A673 (cell line): ENCODE measurements at regions not wholly inside any gene's neighbourhood (a gene's known extent, or its start where the extent isn't known, plus 50 kb on each side); places are given as distances from the start of the nearest gene placed in this dataset.

Experiments used
- BruUV-seq: library from RNA; stranded (reverse); fragments of 400-500 nt; replicated peaks from 2 replicates; lab custom pipeline; 2021; lab: Mats Ljungman, UMichigan
- CTCF ChIA-PET: fragments of 300-600 bp; sonication (Branson Sonifier 250); formaldehyde crosslinking; loops from one replicate; lab custom pipeline; 2022; ENCODE audit warnings: antibody characterized with exemption; lab: Charles Lee
- POLR2A ChIA-PET: fragments of 300-600 bp; sonication (Branson Sonifier 250); formaldehyde crosslinking; loops from one replicate; lab custom pipeline; 2022; ENCODE audit warnings: antibody characterized with exemption; ENCODE audit not compliant: low non-redundant PET; lab: Charles Lee
- DNase-seq: peaks from one replicate; pipeline ENCODE4 v3.0.0-alpha.2; 2015; ENCODE audit warnings: low spot score
- H3K27ac ChIP-seq: fragments of 200-600 bp; sonication (generic); 2 replicates; pipeline ENCODE4 v1.5.1; 2016; ENCODE audit warnings: mixed run types, low read depth, mild to moderate bottlenecking, mixed read lengths, antibody characterized with exemption, low read length; ENCODE audit not compliant: poor library complexity, severe bottlenecking
- H3K27me3 ChIP-seq: fragments of 200-600 bp; sonication (generic); replicated peaks from 2 replicates; pipeline ENCODE4 v1.6.1; 2017; ENCODE audit warnings: mixed run types, low read depth, mild to moderate bottlenecking, mixed read lengths, antibody characterized with exemption, low read length; ENCODE audit not compliant: insufficient read depth, poor library complexity
- H3K36me3 ChIP-seq: fragments of 200-600 bp; sonication (generic); 2 replicates; pipeline ENCODE4 v1.6.1; 2016; ENCODE audit warnings: mixed run types, mild to moderate bottlenecking, mixed read lengths, antibody characterized with exemption, low read length; ENCODE audit not compliant: insufficient read depth, poor library complexity, severe bottlenecking
- H3K4me1 ChIP-seq: fragments of 200-600 bp; sonication (generic); 2 replicates; pipeline ENCODE4 v1.6.1; 2017; ENCODE audit warnings: mixed run types, mild to moderate bottlenecking, mixed read lengths, antibody characterized with exemption, low read length; ENCODE audit not compliant: insufficient read depth, poor library complexity, severe bottlenecking
- H3K4me3 ChIP-seq: fragments of 200-600 bp; sonication (generic); 2 replicates; pipeline ENCODE4 v1.5.1; 2016; ENCODE audit warnings: low read depth, mixed run types, mild to moderate bottlenecking, mixed read lengths, low read length; ENCODE audit not compliant: poor library complexity, severe bottlenecking
- H3K9me3 ChIP-seq: fragments of 200-600 bp; sonication (generic); 2 replicates; pipeline ENCODE4 v1.6.1; 2016; ENCODE audit warnings: mixed run types, low read depth, mild to moderate bottlenecking, mixed read lengths, antibody characterized with exemption, low read length; ENCODE audit not compliant: poor library complexity, severe bottlenecking
- EZH2 ChIP-seq: fragments of 200-600 bp; sonication (generic); IDR thresholded peaks from 2 replicates; pipeline ENCODE4 v1.6.1; 2017; ENCODE audit warnings: borderline replicate concordance, low read depth, mild to moderate bottlenecking, mixed read lengths, antibody characterized with exemption, low read length; ENCODE audit not compliant: poor library complexity, severe bottlenecking
- intact Hi-C: fragments of 100-400 bp; cut with micrococcal nuclease; formaldehyde crosslinking; loops from one replicate; pipeline ENCODE4 v1.10.0; 2022; ENCODE audit not compliant: unreplicated experiment
- TF ChIP-seq, protein P1 (sequence below): fragments of 300-800, 200-600 bp; sonication (generic); conservative IDR thresholded peaks from 2 replicates; pipeline ENCODE4 v1.5.1; 2017; ENCODE audit warnings: low read depth, mild to moderate bottlenecking, antibody characterized with exemption, low read length, moderate library complexity, mixed read lengths

DNA sequence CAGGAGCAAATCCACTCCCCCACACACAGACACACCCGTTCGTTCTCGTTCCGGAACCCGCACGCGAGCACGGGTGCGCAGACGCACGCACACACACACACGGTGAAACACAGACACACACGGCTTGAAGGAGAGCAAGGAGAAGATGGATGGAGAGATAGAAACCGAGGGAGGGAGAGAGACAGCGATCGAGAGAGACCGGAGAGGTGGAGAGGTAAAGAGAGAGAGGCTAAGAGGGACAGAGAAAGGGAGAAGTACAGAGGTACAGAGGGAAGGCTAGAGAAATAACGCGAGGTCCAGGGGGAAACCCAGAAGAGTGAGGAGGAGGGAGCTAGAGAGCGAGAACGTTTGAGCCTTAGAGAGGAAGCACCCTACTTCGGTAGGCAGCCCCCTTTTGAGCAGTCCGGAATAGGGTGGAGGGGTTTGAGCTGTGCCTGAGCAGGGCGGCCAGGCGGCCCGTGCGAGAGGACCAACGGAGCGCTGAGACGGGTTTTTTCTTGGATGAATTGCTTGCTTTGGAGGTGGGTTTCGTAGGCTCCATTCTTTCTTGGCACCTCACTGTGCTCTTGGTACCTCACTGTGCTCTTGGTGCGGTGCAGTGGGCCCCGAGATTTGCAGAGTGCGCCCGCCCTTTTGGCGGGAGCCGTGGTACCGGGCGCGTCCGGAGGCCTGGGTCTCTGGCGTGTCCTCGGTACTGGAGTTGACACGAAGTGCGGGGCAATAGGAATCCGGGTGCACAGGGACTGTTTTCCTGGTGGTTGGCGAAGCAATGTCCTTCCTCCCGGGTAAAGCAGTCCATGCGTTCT, 88.4 kb upstream of the RHOU start:
- Histone ChIP-seq H3K27me3 (peaks cover 13% of the 10 kb centered on the region), H3K27ac (no peak overlapping the region), H3K36me3 (no peaks in the 10 kb centered on the region), H3K4me3 (peak overlapping the region; percentile 42), H3K9me3 (no peaks in the 10 kb centered on the region), H3K4me1 (no peaks in the 10 kb centered on the region)
- POLR2A ChIA-PET: no interaction called here
- CTCF ChIA-PET: no interaction called here
- no peak for TF ChIP-seq EZH2
- TF ChIP-seq, protein P1, sequence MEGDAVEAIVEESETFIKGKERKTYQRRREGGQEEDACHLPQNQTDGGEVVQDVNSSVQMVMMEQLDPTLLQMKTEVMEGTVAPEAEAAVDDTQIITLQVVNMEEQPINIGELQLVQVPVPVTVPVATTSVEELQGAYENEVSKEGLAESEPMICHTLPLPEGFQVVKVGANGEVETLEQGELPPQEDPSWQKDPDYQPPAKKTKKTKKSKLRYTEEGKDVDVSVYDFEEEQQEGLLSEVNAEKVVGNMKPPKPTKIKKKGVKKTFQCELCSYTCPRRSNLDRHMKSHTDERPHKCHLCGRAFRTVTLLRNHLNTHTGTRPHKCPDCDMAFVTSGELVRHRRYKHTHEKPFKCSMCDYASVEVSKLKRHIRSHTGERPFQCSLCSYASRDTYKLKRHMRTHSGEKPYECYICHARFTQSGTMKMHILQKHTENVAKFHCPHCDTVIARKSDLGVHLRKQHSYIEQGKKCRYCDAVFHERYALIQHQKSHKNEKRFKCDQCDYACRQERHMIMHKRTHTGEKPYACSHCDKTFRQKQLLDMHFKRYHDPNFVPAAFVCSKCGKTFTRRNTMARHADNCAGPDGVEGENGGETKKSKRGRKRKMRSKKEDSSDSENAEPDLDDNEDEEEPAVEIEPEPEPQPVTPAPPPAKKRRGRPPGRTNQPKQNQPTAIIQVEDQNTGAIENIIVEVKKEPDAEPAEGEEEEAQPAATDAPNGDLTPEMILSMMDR: no peak
- no TSS peak for BruUV-seq
- peak; percentile 56 for DNase-seq
- intact Hi-C loops: no loop called here

DNA sequence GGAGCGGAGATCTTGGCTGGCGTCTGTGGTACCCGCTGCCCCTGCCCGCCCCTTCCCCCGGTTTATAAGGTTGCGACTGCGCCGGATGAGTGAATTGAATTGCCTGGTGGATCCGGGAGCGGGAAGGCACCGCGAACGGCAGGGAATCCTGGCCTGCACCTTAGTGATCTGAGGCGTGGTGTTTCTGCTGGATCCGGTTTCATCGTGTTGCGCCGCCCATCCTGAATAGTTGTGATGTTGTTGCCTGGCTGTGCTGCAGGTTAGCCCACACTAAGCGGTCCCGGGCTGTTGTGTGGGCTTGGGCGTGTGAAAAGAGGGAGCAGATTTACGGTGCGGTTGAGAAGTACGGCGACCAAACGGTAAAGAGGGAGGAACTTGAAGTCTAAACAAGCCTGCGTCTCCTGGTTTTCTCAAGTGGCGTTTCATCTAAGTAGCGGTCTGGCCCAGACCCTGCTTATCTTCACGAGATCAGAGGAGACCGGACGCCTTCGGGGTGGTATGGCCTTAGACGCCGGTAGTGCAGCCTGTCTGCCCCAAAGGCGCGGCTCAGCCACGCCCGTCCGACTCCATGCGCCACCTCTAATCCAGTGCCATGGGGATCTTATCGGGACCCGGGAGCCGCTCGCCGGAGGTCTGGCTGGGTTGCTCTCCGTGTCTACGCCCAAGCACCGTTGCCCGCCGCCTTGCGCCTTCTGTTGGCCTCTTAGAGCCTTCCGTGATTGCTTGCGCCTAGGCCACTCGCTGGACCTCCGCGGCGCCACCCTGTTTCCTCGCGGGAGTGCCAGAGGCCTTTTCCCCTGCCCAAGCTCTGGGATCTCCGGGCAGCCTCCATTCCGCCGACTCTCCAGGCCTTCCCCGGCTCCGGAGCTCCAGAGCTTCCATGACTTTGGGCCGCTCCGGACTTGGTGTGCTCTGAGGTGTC, 87.5 kb upstream of the RHOU start:
- no peaks in the 10 kb centered on the region for H3K4me1 ChIP-seq
- BruUV-seq: no TSS peak
- POLR2A ChIA-PET: interaction anchor here (0.6 kb wide), 1 partner anchor 189 kb away, joined by 11 read pairs; no protein-coding TSS in a partner anchor
- TF ChIP-seq, protein P1: no peak
- TF ChIP-seq EZH2: no peak
- CTCF ChIA-PET: no interaction called here
- no peak overlapping the region for H3K27ac ChIP-seq
- no peaks in the 10 kb centered on the region for H3K9me3 ChIP-seq
- peak; percentile 63 for DNase-seq
- intact Hi-C loops: no loop called here
- H3K4me3 ChIP-seq: peak overlapping the region; percentile 42
- H3K36me3 ChIP-seq: no peaks in the 10 kb centered on the region
- peaks cover 13% of the 10 kb centered on the region for H3K27me3 ChIP-seq

DNA sequence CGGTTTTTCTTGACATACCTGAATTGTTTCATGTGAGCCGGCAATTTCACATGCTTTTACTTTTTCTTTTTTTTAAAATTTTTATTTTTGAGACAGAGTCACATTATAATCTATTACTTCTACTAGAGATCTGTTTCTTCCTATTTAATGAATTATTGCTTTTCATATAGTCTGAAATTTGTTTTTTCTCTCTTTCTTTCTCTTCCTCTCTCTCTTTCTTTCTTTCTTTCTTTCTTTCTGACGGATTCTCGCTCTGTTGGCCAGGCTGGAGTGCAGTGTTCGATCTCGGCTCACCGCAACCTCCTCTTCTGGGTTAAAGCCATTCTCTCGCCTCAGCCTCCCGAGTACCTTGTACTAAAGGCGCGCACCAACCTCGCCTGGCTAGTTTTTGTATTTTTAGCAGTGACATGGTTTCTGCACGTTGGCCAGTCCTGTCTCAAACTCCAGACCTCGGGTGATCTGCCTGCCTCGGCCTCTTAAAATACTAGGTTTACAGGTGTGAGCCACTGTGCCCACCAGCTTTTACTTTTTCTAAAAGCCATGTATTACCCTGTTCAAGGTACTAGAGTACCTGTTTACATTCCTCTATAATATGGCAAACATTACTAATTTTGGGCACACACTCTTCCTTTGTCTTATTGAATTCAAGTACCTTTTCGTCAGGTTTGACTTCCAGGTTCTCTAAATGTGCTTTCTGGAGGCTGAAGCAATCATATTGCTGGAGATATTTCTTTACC, 86.5 kb upstream of the RHOU start:
- peaks cover 13% of the 10 kb centered on the region for H3K27me3 ChIP-seq
- POLR2A ChIA-PET: interaction anchor here (0.6 kb wide), 1 partner anchor 190 kb away, joined by 11 read pairs; no protein-coding TSS in a partner anchor
- H3K36me3 ChIP-seq: no peaks in the 10 kb centered on the region
- BruUV-seq: TSS peak; percentile 55
- CTCF ChIA-PET: interaction anchor here (0.6 kb wide), 1 partner anchor 16 kb away, joined by 7 read pairs; no protein-coding TSS in a partner anchor
- H3K27ac ChIP-seq: no peak overlapping the region
- no peak for TF ChIP-seq EZH2
- TF ChIP-seq, protein P1: no peak
- no peak overlapping the region for H3K4me3 ChIP-seq
- H3K9me3 ChIP-seq: no peaks in the 10 kb centered on the region
- DNase-seq: no peak
- H3K4me1 ChIP-seq: no peaks in the 10 kb centered on the region
- intact Hi-C loops: no loop called here
